GM18858 (cell line): ENCODE measurements at regions not wholly inside any gene's neighbourhood (a gene's known extent, or its start where the extent isn't known, plus 50 kb on each side); places are given as distances from the start of the nearest gene placed in this dataset.

ENCODE experiments used
- ATAC-seq: cut with Tn5 transposase; IDR thresholded peaks from one replicate; pipeline ENCODE4 v1.9.1; 2021; ENCODE audit not compliant: unreplicated experiment

DNA sequence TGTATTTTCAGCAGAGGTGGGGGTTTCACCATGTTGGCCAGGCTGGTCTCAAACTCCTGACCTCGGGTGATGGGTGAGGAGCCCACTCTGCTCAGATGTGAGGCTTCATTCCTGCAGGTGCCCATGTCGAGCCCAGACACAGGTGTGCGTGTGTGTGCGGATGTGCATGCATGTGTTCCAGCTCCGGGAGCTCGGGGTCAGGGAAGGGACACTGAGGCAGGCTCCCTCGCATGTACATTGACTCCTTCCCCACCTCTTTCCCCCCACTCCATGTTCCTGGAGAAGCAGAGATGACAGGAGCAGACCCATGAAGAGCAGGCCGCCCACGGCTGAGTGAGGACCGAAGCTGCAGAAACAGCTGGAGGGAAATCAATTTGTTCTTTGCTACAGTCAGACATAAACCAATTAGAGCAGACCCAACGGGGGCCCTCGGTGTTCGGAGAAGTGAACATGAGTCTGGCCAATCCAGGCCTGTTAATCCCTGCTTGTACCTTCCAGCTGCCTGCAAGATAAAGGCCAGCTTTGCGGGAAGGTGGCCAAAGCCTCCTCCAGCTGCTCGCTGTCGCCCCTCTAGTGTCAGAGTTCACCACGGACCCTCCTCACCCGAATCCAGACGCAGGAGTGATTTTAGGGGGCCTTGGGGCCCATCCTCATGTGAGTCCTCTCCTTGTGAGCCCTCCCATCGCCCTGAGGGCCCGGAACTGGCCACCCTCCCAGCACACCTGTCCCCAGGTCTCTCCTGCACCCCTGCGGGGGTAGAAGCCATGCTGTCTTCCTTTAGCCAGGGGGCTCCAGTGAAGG is 321.0 kb upstream of the RTL1 start:
- no peak for ATAC-seq

DNA sequence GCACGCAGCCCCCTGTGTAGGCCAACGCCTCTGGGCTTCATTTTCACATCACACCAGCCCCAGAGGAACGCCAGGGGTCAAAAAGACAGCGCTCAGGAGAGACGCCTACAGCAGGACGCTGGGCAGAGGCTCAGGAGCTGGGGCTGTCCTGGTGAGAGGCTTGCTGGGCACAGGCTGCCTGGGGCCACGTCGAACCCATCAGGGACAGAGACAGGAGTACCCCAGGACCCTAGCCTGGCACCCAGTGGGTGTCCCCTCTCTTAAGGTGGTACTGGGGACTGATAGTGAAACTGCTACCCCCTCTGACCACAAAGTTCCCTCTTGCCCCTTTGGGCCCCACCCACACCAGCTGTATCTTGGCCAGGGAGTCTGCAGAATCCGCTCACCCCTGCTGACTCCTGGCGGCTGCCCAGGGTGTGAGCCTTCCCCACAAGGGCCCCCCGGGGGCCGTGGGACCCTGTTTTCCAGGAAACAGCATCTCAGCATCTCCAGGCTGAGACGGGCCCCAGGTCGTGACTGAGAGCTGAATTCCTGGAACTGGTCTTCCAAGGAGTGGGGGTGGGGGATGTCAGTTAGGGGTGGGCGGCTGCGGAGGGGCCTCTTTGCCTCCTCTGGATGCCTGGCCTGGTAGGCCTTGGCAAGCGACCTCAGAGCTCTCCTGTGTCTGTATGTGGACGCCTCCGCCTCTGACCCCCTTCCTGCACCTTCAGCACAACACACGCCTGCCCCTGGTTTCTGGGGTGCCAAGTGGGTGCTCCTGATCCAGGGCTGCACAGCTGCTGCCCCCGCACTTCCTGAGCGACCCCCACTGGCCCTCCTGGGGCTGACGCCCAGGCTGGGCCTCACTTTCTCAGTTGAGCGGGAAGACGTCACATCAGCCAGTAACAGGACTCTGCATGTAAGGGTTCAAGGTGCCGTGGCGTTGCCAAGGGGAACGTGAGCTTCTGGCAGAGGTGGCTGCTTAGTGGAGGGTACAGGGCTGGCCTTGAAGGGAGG is 321.9 kb upstream of the RTL1 start:
- no peak for ATAC-seq

DNA sequence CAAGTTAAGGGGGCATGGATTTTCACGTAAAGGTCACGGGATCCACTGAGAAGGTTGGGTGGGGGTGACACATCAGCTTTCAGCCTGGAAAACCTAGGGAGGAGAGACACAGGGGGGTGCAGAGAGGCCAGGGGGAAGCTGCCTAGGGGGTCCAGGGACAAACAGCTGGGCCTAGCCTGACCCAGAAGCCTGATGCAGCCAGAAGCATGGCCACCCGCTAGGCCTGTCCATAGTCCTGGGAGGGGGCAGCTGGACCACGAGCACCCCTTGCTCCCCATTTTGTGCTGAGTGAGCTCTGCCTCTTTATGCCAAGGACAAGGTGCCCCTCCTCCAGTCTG is 322.7 kb upstream of the RTL1 start:
- no peak for ATAC-seq

DNA sequence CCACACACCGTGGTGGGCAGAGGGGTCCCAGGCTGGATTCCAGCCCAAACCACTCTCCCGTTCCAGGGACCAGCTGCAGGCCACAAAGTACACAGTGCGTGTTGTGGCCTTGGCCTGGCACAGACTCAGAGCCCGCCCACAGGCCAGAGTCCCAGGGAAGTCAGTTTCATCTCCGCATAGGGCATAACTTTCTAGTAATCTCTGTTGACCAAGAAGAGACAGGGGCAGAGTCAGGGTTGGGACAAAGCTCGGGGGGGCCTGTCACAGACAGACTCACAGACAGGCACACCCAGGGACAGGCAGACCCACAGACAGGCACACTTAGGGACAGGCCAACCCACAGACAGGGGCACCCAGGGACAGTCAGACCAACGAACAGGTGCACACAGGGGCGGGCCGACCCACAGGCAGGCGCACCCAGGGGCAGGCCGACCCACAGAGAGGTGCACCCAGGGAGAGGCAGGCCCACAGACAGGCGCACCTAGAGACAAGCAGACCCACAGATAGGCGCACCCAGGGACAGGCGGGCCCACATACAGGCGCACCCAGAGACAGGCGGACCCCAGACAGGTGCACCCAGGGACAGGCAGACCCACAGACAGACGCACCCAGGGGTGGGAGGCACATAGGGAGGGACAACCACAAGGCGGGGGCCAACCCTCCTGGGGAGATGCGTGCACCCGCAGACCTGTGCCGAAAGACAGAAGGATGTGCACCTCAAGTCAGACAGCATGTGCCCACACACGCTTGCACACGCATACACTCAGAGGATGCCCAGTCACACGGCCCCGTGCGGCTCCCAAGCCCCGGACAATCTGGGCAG is 323.3 kb upstream of the RTL1 start:
- ATAC-seq: no peak

DNA sequence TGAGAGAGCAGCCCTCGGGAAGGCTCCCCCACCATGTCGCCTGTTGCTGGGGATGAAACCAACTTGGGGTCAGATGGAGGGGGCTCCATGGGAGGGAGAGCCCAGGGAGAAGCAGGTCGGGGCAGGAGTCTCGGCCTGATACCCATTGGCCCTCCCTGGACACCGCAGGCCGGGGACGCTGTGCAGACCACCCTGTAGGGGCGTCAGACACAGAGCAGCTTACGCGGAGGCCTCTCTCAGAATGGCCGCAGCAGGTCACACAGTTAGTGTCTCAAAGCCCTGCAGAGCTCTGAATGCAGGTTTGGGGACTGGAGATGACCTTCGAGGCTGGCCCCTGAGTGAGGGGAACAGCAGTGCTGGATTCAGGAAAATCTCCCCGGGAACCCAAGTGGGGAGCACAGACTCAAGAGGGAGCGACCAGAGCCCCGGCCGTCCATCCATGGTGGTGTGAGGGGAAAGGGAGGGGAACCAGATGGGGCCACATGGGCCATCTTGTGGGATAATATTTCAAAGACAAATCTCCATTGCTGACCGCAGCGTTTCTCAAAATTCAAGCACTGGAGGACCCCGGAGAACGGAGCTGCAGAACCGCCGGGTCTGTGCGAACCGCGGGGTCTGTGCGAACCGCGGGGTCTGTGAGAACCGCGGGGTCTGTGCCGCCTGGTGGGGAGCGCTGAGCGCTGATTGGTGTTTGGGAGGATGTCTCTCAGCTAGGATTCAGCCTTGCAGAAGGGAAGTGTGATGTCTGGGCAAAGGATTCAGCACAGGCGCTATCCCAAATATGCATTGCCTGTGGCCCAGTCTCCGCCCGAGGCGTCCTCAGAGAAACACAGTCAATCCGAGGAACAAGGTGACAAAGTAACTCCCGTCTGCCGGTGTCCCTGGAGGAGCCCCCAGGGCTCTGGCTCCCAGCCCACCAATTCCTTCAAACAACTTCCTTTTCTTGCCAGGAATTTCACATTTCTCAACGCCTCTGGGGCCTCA is 324.4 kb upstream of the RTL1 start:
- no peak for ATAC-seq

DNA sequence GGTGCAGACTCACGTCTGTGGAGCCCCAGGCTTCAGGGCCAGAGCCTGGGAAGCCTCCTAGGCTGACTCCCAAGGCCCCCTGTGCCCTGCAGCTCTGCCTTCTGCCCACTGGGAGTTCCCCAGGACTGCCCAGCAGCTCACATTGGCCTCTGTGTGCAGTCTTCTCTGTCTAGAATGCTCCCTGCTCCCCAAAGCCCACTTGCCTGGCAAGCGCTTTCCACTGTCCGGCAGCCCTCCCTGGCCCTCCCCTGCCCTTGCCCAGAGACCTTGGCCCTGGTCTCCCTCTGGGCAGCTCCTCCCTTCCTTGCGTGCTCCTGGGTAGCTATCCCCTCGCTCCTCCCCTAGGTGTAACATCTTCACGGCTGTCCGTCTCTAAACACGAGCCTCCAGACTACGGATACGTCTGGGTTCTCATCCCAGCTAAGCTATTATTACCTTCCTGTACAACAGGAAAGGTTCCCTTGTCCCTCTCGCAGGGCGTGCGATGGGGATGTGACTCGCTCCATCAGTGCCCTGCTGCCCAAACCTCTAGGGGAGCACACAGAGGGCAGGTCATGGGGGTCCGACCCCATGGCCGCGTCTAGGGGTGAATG is 325.5 kb upstream of the RTL1 start:
- no peak for ATAC-seq

DNA sequence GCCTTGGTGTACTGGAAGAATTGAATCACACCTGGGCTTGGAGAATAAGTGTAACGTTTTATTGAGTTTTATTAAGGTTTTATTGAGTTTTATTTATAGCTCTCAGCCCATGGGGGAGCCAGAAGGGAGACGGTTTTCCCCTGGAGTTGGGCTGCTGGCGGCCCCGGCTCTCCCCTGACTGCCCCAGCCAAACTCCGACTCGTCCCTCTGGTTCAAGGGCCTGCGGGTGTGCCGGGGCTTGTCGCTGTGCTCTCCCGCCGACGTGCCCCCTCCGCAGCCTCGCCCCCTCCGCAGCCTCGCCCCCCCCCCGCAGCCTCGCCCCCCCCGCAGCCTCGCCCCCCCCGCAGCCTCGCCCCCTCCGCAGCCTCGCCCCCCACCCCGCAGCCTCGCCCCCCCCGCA is 326.1 kb upstream of the RTL1 start:
- ATAC-seq: no peak

DNA sequence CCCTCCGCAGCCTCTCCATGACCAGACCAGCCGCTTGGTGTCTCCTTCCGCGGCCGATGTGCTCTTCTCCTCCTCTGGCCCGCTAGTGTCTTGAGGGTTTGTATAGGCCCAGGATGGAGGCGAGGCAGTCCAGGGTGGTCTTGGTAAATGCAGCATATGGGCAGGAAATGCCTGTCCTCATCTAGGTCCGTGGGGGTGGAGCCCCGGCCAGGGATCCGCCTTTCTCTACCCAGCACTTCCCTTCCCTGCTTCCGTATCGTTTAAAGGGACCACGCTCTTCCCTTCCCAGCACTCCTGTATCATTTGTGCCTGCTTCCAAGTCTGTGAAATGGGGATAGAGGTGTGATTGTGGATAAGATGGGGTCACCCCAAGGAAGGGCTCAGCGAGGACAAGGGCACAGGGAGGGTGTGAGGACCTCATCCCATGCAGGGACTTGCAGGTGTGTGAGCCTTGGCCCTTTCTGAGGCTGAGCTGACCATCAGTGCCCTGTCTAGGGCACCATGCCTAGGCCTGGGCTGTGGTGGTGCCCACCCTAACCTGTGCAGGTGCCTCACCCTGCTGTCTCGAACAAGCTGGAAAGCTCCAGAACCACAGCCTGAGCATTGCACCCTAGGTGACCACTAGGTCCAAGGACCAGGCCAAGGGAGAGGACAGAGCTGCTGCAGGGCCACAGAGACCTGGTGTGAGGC is 326.8 kb upstream of the RTL1 start:
- no peak for ATAC-seq

DNA sequence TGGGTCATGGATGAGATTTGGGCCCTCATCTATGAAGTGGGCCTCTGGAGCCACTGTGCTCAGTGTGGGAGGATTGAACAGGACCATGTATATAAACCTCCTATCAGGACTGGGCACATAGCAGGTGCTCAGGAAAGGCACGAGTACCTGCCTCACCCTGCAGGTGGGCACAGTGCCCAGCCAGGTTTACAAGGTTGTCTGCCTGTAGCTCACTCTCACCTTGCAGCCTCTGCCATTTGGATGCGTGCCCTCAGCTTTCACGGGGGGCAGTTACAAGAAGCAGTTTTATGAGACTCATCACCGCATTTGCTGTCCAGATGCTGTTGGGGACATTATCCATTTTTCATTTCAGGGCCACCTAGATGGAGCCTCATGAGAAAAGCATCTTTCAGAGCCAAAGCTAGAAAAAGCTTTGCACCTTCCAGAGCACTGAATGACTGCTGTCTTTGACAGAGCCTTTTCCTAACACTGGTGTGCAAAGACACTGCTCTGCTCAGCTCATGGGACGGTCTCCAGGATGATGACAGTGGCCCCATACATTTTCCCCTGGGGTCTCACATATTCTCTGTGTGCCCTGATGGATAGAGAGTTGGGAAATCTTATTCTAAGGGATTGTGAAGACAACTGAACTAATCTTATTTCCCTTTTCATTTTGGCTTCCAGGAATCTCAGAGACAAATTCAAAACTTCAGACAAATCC is 327.5 kb upstream of the RTL1 start:
- ATAC-seq: no peak

DNA sequence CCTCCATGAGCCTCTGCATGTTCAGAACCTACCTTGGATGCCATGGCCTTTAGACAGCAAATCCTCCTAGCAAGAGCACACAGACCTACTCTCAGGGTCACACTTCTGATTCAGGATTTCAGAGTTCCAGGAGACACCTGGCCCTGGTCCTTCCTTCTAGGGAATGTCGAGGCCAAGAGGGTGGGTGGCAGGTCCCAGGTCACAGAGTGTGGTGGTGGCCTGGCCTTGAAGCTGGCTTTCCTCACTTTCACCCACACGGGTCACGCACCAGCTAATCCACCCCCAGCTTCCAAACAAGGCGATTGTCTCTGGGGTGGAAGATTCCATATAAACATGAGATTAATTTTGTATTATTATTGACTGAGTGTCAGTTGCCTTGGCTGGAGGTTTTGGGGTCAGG is 328.3 kb upstream of the RTL1 start:
- ATAC-seq: no peak

DNA sequence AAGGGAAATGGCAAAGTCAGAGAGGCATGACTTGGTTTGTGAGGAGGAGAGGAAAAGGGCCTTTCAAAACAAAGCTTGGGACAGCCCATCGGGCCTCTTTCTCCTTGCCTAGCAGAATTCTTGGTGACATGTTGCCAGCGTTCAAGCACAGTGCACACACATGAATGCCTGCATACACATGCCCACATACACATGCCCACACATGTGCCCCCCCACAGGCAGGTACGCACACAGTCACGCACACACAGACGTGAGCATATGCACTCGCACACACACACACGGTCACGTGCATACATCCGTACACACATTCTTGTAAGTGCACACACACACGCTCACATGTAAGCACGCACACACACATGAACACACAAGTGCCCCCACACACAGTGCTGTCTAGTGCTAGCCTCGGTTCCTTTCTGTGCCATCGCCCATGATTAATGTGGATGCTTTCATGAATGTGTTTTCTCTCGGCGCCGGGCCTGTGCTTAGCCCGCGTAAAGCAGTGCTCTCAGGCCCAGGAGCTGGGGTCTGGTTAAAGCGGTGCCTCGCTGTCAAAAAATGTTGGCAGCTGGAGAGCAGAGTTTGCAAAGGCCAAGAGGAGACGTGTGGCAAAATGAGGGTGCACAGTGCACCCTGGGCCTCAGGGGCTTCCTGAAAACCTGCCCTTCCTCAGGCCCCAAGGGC is 328.8 kb upstream of the DIO3 start:
- no peak for ATAC-seq

DNA sequence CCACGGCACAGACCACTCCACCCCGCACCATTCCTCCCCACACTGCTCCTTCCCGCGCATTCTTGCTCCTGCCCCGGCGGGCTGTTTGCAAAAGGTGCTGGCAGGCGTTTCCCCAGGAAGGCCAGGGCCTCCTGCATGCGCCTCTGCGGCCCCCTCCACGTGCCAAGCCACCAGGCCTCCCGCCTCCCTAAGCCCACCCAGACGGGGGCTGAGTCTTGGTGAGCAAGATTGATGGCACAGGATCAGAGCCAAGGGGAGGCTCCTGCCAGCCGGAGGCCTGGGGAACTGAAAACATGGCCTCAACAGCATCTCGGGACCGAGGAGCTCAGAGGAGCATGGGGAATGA is 328.3 kb upstream of the DIO3 start:
- ATAC-seq: no peak

DNA sequence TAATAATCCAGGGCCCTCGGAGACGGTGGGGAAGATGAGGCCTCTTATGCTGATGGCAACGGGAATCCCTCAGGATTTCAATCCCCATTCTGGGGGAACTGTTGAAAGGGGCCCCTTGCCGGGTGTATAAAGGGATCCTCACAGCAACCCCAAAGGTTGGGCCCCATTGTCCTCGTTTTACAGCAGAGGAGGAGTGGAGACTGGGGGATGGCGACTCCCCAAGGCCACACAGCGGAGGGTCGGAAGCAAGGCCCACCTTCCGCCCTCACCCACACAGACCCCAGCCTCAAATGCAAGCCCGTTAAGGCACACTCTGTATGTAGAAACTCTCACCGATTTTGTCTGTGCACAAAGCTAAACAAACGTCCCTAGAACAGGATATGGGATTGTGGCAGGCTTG is 327.9 kb upstream of the DIO3 start:
- no peak for ATAC-seq

DNA sequence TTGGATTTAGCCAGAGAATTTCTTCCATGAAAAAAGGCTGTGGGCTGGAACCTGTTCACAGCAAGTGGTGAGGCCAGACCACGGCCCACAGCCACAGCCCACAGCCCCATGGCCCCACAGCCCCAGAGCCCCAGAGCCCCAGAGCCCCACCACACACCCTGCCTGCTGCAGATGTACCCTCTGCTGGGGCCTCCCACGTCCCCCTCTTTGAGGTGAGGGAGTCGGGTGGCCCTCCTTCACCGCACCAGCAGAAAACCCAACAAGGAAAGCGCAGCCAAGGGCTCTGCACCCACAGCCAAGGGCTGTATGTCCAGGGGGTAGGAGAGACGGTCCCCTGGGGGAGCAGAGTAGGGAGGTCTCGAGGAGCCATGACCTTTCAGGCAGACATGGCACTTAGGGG is 327.5 kb upstream of the DIO3 start:
- no peak for ATAC-seq

DNA sequence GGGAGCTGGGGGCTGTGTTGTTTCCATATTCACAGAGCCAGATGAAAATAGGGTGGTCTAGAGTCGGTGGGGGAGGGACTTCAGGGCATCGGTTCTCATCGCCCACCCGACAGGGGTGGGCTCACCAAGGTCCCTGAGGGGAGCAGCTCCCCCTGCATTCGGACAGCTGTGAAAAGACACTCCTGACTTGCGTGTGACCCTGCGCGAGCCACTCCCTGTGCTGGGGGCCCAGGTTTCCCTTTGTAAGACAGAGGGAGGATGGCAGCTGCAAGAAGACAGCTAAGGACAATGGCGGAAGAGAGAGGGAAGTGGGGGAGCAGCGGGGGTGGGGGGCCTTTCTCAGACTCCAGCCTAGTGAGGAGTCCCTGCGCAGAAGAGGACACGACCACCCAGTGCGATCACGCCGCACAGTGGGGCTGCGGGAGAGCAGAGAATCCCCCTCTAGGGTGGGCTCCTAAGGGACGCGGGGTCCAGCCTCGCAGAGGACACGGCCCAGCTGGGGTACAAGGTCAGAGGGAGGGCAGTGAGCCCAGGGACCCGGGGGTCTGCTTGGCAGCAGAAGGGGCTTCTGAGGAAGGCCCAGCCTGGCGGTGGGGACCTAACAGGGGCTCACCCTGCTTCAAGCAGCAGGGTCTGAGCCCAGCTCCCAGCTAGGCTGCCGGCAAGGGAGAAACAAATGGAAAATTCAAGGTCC is 326.9 kb upstream of the DIO3 start:
- no peak for ATAC-seq

DNA sequence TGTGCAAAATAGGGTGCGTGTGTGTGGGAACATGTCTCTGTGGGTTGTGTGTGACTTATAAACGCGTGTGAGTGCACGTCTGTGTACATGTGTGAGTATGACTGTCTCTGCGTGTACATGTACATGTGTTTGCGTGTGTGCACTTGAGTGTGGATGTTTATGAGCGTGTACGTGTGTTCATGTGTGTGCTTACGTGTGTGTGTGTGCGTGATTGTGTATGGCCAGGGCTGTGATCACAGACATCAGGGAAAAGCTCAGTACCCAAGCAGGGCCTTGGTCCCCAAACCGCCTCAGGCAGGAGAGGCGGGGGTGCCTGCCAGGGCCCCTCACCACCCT is 326.3 kb upstream of the DIO3 start:
- ATAC-seq: no peak

DNA sequence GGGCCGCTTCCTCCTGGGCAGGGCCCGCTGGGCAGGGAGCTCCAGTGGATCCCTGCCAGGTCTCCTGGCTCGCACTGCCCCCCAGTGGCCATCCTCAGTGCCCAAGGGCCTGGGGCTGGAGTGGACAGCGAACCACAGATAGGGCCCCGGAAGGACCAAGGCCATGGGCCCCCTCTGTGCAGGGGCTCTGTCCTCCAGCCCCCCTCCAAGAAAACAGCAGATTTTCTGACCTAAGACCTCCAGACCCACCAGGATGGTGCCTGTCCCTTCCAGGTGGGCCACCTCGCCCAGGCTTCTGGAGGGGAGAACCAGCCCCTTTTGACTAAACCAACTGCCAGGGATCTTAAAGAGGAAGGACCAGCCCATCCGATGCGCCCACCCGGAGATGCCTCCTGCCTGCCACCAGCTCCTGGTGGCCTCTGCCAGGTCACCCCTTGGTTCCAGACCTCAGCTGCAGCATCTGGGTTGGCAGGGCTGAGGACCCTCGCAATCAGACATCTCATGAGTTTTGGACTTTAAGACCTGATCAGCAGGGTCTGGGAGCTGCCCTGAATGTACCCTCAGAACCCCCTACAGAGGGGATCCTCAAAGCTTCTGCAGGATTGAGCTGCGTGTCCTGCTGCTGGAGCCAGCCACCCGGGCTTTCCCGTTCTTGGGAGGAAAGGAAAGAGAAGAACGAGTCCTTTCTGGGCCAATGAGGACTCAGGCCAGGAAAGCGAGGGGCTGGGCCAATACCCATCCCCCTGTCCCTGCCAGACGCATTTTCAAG is 325.8 kb upstream of the DIO3 start:
- ATAC-seq: no peak
